ENCODE measurements at regions not wholly inside any gene's neighbourhood (a gene's known extent, or its start where the extent isn't known, plus 50 kb on each side); places are given as distances from the start of the nearest gene placed in this dataset.

DNA sequence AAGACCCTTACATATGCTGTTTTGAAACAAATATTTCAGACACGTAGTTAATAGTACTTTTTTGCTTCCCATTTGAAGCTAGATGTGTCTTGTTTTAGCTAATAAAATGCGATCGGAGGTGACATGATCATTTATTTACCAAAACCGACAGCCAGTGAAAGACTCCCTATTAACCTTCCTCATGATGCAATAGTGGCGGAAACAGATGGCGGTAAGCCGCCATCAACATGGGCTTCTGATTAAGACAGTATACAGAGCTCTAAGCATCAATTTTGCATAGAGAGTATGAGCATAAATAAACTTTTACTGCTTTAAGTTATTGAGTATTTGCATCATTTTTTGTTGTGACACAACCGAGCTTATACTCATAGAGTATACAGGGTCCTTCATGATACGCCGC is 1282.4 kb upstream of the ADGRB3 start:
- Histone ChIP-seq H3K79me2 (ENCODE audit: insufficient read depth, low read depth) (no peaks in the 10 kb centered on the region), H3K4me3 (IDR thresholded peaks at IDR 0.05; ENCODE audit: insufficient read depth, low read depth, low read length) (no peak overlapping the region), H3K4me2 (no peak overlapping the region)

DNA sequence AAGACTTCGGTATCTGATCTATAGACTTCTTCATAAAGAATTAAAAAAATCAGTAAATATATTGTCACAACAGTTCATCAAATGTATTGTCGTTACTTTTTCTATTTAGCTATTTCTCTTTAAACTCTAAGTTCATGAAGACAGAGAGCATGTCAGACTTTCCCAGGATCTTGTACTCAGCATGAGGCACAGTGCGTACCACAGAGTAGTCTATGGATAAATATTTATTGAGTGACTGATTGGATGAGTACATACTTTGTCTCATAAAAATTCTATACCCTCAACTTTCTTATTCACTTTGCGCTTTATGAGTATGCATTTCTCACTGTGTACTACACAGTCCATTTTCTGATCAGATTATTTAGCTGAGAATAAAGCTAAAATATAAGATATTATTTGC is 1284.4 kb upstream of the ADGRB3 start:
- Histone ChIP-seq H3K9ac (no peak overlapping the region), H3K27ac (no peak overlapping the region), H3K79me2 (ENCODE audit: insufficient read depth, low read depth) (no peaks in the 10 kb centered on the region), H3K4me2 (no peak overlapping the region), H3K27me3 (ENCODE audit: insufficient read depth, low read depth) (no peaks in the 10 kb centered on the region), H2AFZ (ENCODE audit: low read depth) (no peak overlapping the region), H3K36me3 (ENCODE audit: insufficient read depth) (no peaks in the 10 kb centered on the region), H3K4me1 (ENCODE audit: low read depth, poor library complexity, severe bottlenecking) (no peaks in the 10 kb centered on the region), H3K4me3 (IDR thresholded peaks at IDR 0.05; ENCODE audit: insufficient read depth, low read depth, low read length) (no peak overlapping the region), H4K20me1 (ENCODE audit: insufficient read depth) (no peaks in the 10 kb centered on the region)
- TF ChIP-seq, protein P1, sequence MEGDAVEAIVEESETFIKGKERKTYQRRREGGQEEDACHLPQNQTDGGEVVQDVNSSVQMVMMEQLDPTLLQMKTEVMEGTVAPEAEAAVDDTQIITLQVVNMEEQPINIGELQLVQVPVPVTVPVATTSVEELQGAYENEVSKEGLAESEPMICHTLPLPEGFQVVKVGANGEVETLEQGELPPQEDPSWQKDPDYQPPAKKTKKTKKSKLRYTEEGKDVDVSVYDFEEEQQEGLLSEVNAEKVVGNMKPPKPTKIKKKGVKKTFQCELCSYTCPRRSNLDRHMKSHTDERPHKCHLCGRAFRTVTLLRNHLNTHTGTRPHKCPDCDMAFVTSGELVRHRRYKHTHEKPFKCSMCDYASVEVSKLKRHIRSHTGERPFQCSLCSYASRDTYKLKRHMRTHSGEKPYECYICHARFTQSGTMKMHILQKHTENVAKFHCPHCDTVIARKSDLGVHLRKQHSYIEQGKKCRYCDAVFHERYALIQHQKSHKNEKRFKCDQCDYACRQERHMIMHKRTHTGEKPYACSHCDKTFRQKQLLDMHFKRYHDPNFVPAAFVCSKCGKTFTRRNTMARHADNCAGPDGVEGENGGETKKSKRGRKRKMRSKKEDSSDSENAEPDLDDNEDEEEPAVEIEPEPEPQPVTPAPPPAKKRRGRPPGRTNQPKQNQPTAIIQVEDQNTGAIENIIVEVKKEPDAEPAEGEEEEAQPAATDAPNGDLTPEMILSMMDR (conservative IDR thresholded peaks at IDR 0.05; ENCODE audit: low read depth, low read length): no peak

More for the DNA sequence above, 1282.4 kb upstream of the ADGRB3 start:
- no peaks in the 10 kb centered on the region for H3K36me3 ChIP-seq (ENCODE audit: insufficient read depth)
- no peak overlapping the region for H3K9ac ChIP-seq
- H4K20me1 ChIP-seq (ENCODE audit: insufficient read depth): no peaks in the 10 kb centered on the region
- no peaks in the 10 kb centered on the region for H3K4me1 ChIP-seq (ENCODE audit: low read depth, poor library complexity, severe bottlenecking)
- H3K27me3 ChIP-seq (ENCODE audit: insufficient read depth, low read depth): no peaks in the 10 kb centered on the region
- H2AFZ ChIP-seq (ENCODE audit: low read depth): no peak overlapping the region
- H3K27ac ChIP-seq: no peak overlapping the region
- TF ChIP-seq, protein P1 (conservative IDR thresholded peaks at IDR 0.05; ENCODE audit: low read depth, low read length): no peak

DNA sequence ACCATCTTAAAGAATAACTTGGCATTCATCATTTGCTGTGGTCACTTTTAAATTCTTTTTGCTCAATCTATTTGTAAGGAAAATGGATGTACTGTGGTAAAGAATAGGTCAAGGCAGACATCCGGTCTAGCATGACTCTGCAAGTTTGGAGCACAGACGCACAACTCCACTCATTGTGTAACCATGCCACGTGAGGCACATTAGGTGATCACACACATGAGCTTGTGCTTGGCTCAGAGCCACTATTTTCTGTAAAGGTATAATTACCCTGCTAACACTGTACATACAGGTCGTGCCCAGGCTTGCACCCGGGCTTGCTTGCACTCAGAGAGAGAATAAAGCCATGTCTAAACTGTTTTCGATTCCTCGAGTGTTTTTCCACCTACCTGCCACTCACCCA is 1289.1 kb upstream of the ADGRB3 start:
- Histone ChIP-seq H3K27ac (no peak overlapping the region), H3K4me1 (ENCODE audit: low read depth, poor library complexity, severe bottlenecking) (no peaks in the 10 kb centered on the region), H2AFZ (ENCODE audit: low read depth) (no peak overlapping the region), H3K79me2 (ENCODE audit: insufficient read depth, low read depth) (no peaks in the 10 kb centered on the region), H3K9ac (no peak overlapping the region), H3K36me3 (ENCODE audit: insufficient read depth) (no peaks in the 10 kb centered on the region), H3K4me3 (IDR thresholded peaks at IDR 0.05; ENCODE audit: insufficient read depth, low read depth, low read length) (no peak overlapping the region), H3K27me3 (ENCODE audit: insufficient read depth, low read depth) (no peaks in the 10 kb centered on the region), H4K20me1 (ENCODE audit: insufficient read depth) (no peaks in the 10 kb centered on the region), H3K4me2 (no peak overlapping the region)
- TF ChIP-seq, protein P1 (conservative IDR thresholded peaks at IDR 0.05; ENCODE audit: low read depth, low read length): no peak

DNA sequence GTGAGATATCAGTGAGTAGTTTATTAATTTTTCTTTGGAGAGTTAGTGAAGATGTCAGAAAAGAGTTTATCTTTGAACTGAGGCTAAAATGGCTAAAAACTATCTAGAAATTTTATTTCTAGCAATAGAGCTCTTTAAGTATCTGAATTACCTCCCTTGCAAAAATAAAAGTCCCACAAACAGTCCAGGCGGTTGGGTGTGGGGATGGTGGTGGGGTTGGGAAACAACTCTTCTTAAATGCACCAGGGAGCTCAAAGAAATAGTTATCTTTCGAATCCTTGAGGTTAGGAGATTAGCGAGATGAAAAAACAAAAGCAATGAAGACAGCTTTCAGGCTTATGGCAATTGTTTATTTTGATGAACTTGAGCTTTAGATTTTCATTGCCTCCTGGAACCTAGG is 1299.1 kb upstream of the ADGRB3 start:
- Histone ChIP-seq H3K4me1 (ENCODE audit: low read depth, poor library complexity, severe bottlenecking) (no peaks in the 10 kb centered on the region), H4K20me1 (ENCODE audit: insufficient read depth) (no peaks in the 10 kb centered on the region), H3K27me3 (ENCODE audit: insufficient read depth, low read depth) (no peaks in the 10 kb centered on the region), H3K79me2 (ENCODE audit: insufficient read depth, low read depth) (no peaks in the 10 kb centered on the region), H2AFZ (ENCODE audit: low read depth) (no peak overlapping the region), H3K27ac (no peak overlapping the region), H3K9ac (no peak overlapping the region), H3K4me3 (IDR thresholded peaks at IDR 0.05; ENCODE audit: insufficient read depth, low read depth, low read length) (no peak overlapping the region), H3K4me2 (no peak overlapping the region), H3K36me3 (ENCODE audit: insufficient read depth) (no peaks in the 10 kb centered on the region)
- TF ChIP-seq, protein P1 (conservative IDR thresholded peaks at IDR 0.05; ENCODE audit: low read depth, low read length): no peak
